Neural progenitor cell (in vitro differentiated cells): ENCODE measurements at regions not wholly inside any gene's neighbourhood (a gene's known extent, or its start where the extent isn't known, plus 50 kb on each side); places are given as distances from the start of the nearest gene placed in this dataset.

Experiments
- DNase-seq: peaks from one replicate; pipeline ENCODE4 v3.0.0-alpha.2; 2016; ENCODE audit warnings: low spot score
- H2AFZ ChIP-seq: fragments of 200-600 bp; sonication (generic); replicated peaks from 2 replicates; pipeline ENCODE4 v1.6.1; 2016; ENCODE audit warnings: antibody characterized with exemption
- H3F3A ChIP-seq: fragments of 200-600 bp; sonication (generic); 2 replicates; pipeline ENCODE4 v1.6.1; 2016; ENCODE audit warnings: antibody characterized with exemption, low read depth
- H3K27ac ChIP-seq: fragments of 200-600 bp; sonication (generic); 2 replicates; pipeline ENCODE4 v1.5.1; 2016; ENCODE audit warnings: mild to moderate bottlenecking
- H3K27me3 ChIP-seq: fragments of 200-600 bp; sonication (generic); 2 replicates; pipeline ENCODE4 v1.6.1; 2016; ENCODE audit warnings: mild to moderate bottlenecking, moderate library complexity
- H3K36me3 ChIP-seq: fragments of 200-600 bp; sonication (generic); 2 replicates; pipeline ENCODE4 v1.5.1; 2016
- H3K4me1 ChIP-seq: fragments of 200-600 bp; sonication (generic); 2 replicates; pipeline ENCODE4 v1.6.1; 2016; ENCODE audit warnings: mixed run types
- H3K4me2 ChIP-seq: fragments of 200-600 bp; sonication (generic); 2 replicates; pipeline ENCODE4 v1.6.1; 2016
- H3K4me3 ChIP-seq: fragments of 200-600 bp; sonication (generic); 2 replicates; pipeline ENCODE4 v1.5.1; 2016
- H3K79me2 ChIP-seq: fragments of 200-600 bp; sonication (generic); 2 replicates; pipeline ENCODE4 v1.6.1; 2016; ENCODE audit warnings: low read depth
- H3K9ac ChIP-seq: fragments of 200-600 bp; sonication (generic); 2 replicates; pipeline ENCODE4 v1.6.1; 2016
- H3K9me3 ChIP-seq: fragments of 200-600 bp; sonication (generic); 2 replicates; pipeline ENCODE4 v1.5.1; 2016; ENCODE audit warnings: low read depth
- H4K20me1 ChIP-seq: fragments of 200-600 bp; sonication (generic); 2 replicates; pipeline ENCODE4 v1.6.1; 2016; ENCODE audit warnings: low read depth
- H3K27ac Mint-ChIP-seq: 3 replicates; pipeline ENCODE4 v1.8.0; 2021; ENCODE audit warnings: mixed read lengths
- H3K27me3 Mint-ChIP-seq: 2 replicates; pipeline ENCODE4 v1.8.0; 2022; ENCODE audit warnings: low read depth, mild to moderate bottlenecking, inconsistent platforms, moderate library complexity, mixed read lengths; ENCODE audit not compliant: insufficient read depth
- H3K36me3 Mint-ChIP-seq: 3 replicates; pipeline ENCODE4 v1.8.0; 2021; ENCODE audit warnings: mixed read lengths
- H3K4me1 Mint-ChIP-seq: 3 replicates; pipeline ENCODE4 v1.8.0; 2021; ENCODE audit warnings: mixed read lengths
- H3K4me3 Mint-ChIP-seq: 3 replicates; pipeline ENCODE4 v1.8.0; 2021; ENCODE audit warnings: mild to moderate bottlenecking, moderate library complexity, mixed read lengths
- H3K9me3 Mint-ChIP-seq: 3 replicates; pipeline ENCODE4 v1.8.0; 2020; ENCODE audit warnings: mixed read lengths
- EZH2 ChIP-seq: fragments of 200-600 bp; sonication (generic); IDR thresholded peaks from 2 replicates; pipeline ENCODE4 v1.6.1; 2017; ENCODE audit warnings: antibody characterized with exemption, mild to moderate bottlenecking, moderate library complexity
- EZH2phosphoT487 ChIP-seq: fragments of 200-600 bp; sonication (generic); IDR thresholded peaks from 2 replicates; pipeline ENCODE4 v1.6.1; 2017; ENCODE audit warnings: antibody characterized with exemption
- TF ChIP-seq, protein P1 (sequence below): fragments of 200-600 bp; sonication (generic); IDR thresholded peaks from 2 replicates; pipeline ENCODE4 v1.5.1; 2017; ENCODE audit warnings: antibody characterized with exemption, mild to moderate bottlenecking

DNA sequence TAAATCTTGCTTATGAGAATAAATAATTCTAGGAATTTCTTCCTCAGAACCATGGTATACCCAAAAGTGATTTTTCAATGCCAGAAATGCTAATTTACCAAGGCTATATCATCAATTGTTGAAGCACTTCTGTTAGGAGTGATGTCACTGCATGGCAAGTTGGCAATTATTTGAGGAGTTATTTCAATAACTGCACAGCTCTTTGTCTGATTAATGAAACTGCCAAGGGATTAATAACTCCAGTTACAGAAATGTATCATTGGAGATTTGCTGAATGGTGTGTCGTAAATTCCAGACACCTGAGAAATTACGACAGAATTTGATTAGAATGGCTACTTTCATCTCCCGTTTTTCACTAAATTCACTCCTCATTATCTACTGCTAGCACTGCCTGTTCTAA is 182.6 kb upstream of the TYRP1 start:
- Histone ChIP-seq H3K27me3 (no peaks in the 10 kb centered on the region), H3K4me1 (no peaks in the 10 kb centered on the region), H3K36me3 (no peaks in the 10 kb centered on the region), H3F3A (no peaks in the 10 kb centered on the region), H3K9me3 (no peaks in the 10 kb centered on the region), H3K4me3 (no peak overlapping the region), H2AFZ (no peak overlapping the region), H3K4me2 (no peak overlapping the region), H3K9ac (no peak overlapping the region), H3K27ac (no peak overlapping the region), H3K79me2 (no peaks in the 10 kb centered on the region), H4K20me1 (no peaks in the 10 kb centered on the region)
- Mint-ChIP-seq H3K9me3 (peaks cover 6% of the 10 kb centered on the region), H3K36me3 (no peaks in the 10 kb centered on the region), H3K27me3 (no peaks in the 10 kb centered on the region), H3K27ac (no peak overlapping the region), H3K4me1 (peaks cover 4% of the 10 kb centered on the region), H3K4me3 (no peak overlapping the region)
- DNase-seq: no peak
- TF ChIP-seq EZH2 (no peak), EZH2phosphoT487 (no peak)
- TF ChIP-seq, protein P1, sequence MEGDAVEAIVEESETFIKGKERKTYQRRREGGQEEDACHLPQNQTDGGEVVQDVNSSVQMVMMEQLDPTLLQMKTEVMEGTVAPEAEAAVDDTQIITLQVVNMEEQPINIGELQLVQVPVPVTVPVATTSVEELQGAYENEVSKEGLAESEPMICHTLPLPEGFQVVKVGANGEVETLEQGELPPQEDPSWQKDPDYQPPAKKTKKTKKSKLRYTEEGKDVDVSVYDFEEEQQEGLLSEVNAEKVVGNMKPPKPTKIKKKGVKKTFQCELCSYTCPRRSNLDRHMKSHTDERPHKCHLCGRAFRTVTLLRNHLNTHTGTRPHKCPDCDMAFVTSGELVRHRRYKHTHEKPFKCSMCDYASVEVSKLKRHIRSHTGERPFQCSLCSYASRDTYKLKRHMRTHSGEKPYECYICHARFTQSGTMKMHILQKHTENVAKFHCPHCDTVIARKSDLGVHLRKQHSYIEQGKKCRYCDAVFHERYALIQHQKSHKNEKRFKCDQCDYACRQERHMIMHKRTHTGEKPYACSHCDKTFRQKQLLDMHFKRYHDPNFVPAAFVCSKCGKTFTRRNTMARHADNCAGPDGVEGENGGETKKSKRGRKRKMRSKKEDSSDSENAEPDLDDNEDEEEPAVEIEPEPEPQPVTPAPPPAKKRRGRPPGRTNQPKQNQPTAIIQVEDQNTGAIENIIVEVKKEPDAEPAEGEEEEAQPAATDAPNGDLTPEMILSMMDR: no peak

DNA sequence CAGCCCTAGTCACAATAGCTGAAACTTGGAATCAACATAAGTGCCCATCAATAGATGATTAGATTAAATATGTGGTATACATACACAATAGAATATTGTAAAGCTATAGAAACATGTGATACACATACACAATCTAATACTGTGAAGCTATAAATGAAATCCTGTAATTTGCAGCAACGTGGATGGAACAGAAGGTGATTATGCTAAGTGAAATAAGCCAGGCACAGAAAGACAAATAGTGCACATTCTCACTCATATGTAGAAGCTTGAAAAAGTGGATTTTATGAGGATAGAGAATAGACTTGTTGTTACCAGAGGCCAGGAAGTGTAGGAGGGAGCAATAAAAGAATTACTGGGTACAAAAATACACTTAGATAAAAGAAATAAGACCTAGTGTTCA is 181.5 kb upstream of the TYRP1 start:
- H2AFZ ChIP-seq: no peak overlapping the region
- no peaks in the 10 kb centered on the region for H3K27me3 ChIP-seq
- no peaks in the 10 kb centered on the region for H3K9me3 ChIP-seq
- no peak overlapping the region for H3K4me3 Mint-ChIP-seq
- no peaks in the 10 kb centered on the region for H3K27me3 Mint-ChIP-seq
- H3K9ac ChIP-seq: no peak overlapping the region
- H3K4me1 ChIP-seq: no peaks in the 10 kb centered on the region
- H3K36me3 Mint-ChIP-seq: no peaks in the 10 kb centered on the region
- H3K27ac Mint-ChIP-seq: no peak overlapping the region
- H3K4me2 ChIP-seq: no peak overlapping the region
- no peak for DNase-seq
- H3K4me1 Mint-ChIP-seq: peaks cover 4% of the 10 kb centered on the region
- H3K9me3 Mint-ChIP-seq: no peaks in the 10 kb centered on the region
- H3K4me3 ChIP-seq: no peak overlapping the region
- H3K36me3 ChIP-seq: no peaks in the 10 kb centered on the region
- H4K20me1 ChIP-seq: no peaks in the 10 kb centered on the region
- no peak overlapping the region for H3K27ac ChIP-seq
- no peaks in the 10 kb centered on the region for H3K79me2 ChIP-seq
- H3F3A ChIP-seq: no peaks in the 10 kb centered on the region
- no peak for TF ChIP-seq EZH2
- TF ChIP-seq EZH2phosphoT487: no peak
- TF ChIP-seq, protein P1: no peak

DNA sequence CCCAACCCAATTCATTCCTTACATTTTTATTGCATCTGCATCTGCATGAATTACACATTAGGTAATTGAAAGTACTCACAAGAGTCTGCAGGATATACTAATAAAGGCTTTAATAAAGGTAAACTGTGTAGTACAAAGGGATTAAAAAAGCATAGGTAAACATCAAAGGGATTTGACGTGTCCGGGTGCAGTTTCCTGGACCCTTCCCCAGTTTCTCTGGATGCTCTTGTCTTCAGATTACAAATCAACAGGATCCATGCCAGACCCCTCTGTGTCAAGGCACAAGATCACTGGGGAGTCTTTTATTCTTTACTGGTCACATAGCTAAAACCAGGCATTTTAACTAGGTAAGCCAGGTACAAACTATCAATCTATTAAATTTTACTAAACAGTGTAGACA is 177.2 kb upstream of the TYRP1 start:
- H4K20me1 ChIP-seq: no peaks in the 10 kb centered on the region
- H3K27ac ChIP-seq: no peak overlapping the region
- H3K4me1 ChIP-seq: no peaks in the 10 kb centered on the region
- H3K9me3 Mint-ChIP-seq: no peaks in the 10 kb centered on the region
- H3K4me2 ChIP-seq: no peak overlapping the region
- no peak for DNase-seq
- no peak overlapping the region for H3K4me3 Mint-ChIP-seq
- H3K4me1 Mint-ChIP-seq: peaks cover 4% of the 10 kb centered on the region
- H2AFZ ChIP-seq: no peak overlapping the region
- no peaks in the 10 kb centered on the region for H3K36me3 ChIP-seq
- no peaks in the 10 kb centered on the region for H3K27me3 ChIP-seq
- no peaks in the 10 kb centered on the region for H3K36me3 Mint-ChIP-seq
- no peak overlapping the region for H3K27ac Mint-ChIP-seq
- no peaks in the 10 kb centered on the region for H3K9me3 ChIP-seq
- H3K4me3 ChIP-seq: no peak overlapping the region
- H3K9ac ChIP-seq: no peak overlapping the region
- no peaks in the 10 kb centered on the region for H3K27me3 Mint-ChIP-seq
- no peaks in the 10 kb centered on the region for H3K79me2 ChIP-seq
- no peaks in the 10 kb centered on the region for H3F3A ChIP-seq
- TF ChIP-seq EZH2phosphoT487: no peak
- TF ChIP-seq, protein P1: no peak
- TF ChIP-seq EZH2: no peak

DNA sequence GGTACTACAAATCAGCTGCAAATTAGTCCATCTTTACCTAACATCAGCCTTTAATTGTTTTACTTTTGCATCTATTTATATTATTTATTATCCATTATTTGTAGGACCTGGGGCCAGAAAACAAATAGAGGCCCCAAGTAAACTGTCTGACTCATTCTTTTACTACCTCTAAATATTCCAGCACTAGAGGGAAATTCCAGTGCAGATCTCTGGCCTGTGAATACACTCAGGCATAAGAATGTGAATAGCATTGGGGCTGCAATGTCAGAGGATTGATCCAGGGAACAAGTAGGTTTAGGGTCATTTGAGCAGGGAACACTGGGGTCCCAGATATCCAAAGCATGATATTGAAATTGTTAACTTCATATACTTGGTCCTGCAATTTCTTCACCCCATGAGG is 176.6 kb upstream of the TYRP1 start:
- DNase-seq: no peak
- Histone ChIP-seq H3F3A (no peaks in the 10 kb centered on the region), H3K9me3 (no peaks in the 10 kb centered on the region), H4K20me1 (no peaks in the 10 kb centered on the region), H3K9ac (no peak overlapping the region), H3K4me2 (no peak overlapping the region), H2AFZ (no peak overlapping the region), H3K4me1 (no peaks in the 10 kb centered on the region), H3K36me3 (no peaks in the 10 kb centered on the region), H3K79me2 (no peaks in the 10 kb centered on the region), H3K27me3 (no peaks in the 10 kb centered on the region), H3K27ac (no peak overlapping the region), H3K4me3 (no peak overlapping the region)
- no peak overlapping the region for H3K27ac Mint-ChIP-seq
- peaks cover 4% of the 10 kb centered on the region for H3K4me1 Mint-ChIP-seq
- no peaks in the 10 kb centered on the region for H3K9me3 Mint-ChIP-seq
- H3K27me3 Mint-ChIP-seq: no peaks in the 10 kb centered on the region
- no peaks in the 10 kb centered on the region for H3K36me3 Mint-ChIP-seq
- H3K4me3 Mint-ChIP-seq: no peak overlapping the region
- TF ChIP-seq EZH2: no peak
- TF ChIP-seq, protein P1: no peak
- no peak for TF ChIP-seq EZH2phosphoT487
